A549 (cell line): ENCODE measurements at regions not wholly inside any gene's neighbourhood (a gene's known extent, or its start where the extent isn't known, plus 50 kb on each side); places are given as distances from the start of the nearest gene placed in this dataset.

Experiments used
- EHF ChIP-seq: fragments of 250-450 bp; sonication (Bioruptor Pico); IDR thresholded peaks from 2 replicates; pipeline ENCODE4 v1.5.0; 2020; ENCODE audit warnings: mild to moderate bottlenecking
- EP300 ChIP-seq, 2 experiments: fragments of >200 bp; sonication (Bioruptor Twin); formaldehyde crosslinking; IDR thresholded peaks; 2 replicates in 1 of 2; 3 replicates in 1 of 2; pipeline ENCODE4 v1.6.1; 2016 to 2017
- HDAC2 ChIP-seq: fragments of 200-600 bp; sonication (generic); IDR thresholded peaks from 2 replicates; pipeline ENCODE4 v1.6.1; 2016
- JUN ChIP-seq, 2 experiments: fragments of >200 bp; sonication (Bioruptor Twin); formaldehyde crosslinking; IDR thresholded peaks; 2 replicates in 1 of 2; 3 replicates in 1 of 2; pipeline ENCODE4 v1.6.1; 2016 to 2017
- JUNB ChIP-seq: fragments of >200 bp; sonication (Bioruptor Twin); formaldehyde crosslinking; IDR thresholded peaks from 2 replicates; pipeline ENCODE4 v1.6.1; 2016
- KDM1A ChIP-seq: fragments of 200-600 bp; sonication (generic); IDR thresholded peaks from 2 replicates; pipeline ENCODE4 v1.6.1; 2016; ENCODE audit warnings: low read depth, mild to moderate bottlenecking
- NPAS2 ChIP-seq: fragments of 250-450 bp; sonication (Bioruptor Pico); IDR thresholded peaks from 2 replicates; pipeline ENCODE4 v1.8.0; 2022; ENCODE audit warnings: mild to moderate bottlenecking, moderate library complexity, borderline replicate concordance
- RAD21 ChIP-seq, 2 experiments: fragments of >200 bp in 1 of 2; sonication (Bioruptor Twin) in 1 of 2; formaldehyde crosslinking in 1 of 2; IDR thresholded peaks in 1 of 2; conservative IDR thresholded peaks in 1 of 2; 2 replicates in 1 of 2; 3 replicates in 1 of 2; pipeline ENCODE4 v1.6.1; 2012 to 2018; ENCODE audit warnings: inconsistent platforms in 1 of 2
- TF ChIP-seq, protein P1 (sequence below): fragments of >200 bp; sonication (Bioruptor Twin); formaldehyde crosslinking; IDR thresholded peaks from 3 replicates; pipeline ENCODE4 v1.5.1; 2016
- TF ChIP-seq, protein P2 (sequence below): IDR thresholded peaks from 2 replicates; pipeline ENCODE4 v1.6.1; 2012
- TF ChIP-seq, protein P3 (sequence below): fragments of 250-450 bp; sonication (Bioruptor Pico); IDR thresholded peaks from 2 replicates; pipeline ENCODE4 v1.5.0; 2021; ENCODE audit warnings: mild to moderate bottlenecking, moderate library complexity, borderline replicate concordance

DNA sequence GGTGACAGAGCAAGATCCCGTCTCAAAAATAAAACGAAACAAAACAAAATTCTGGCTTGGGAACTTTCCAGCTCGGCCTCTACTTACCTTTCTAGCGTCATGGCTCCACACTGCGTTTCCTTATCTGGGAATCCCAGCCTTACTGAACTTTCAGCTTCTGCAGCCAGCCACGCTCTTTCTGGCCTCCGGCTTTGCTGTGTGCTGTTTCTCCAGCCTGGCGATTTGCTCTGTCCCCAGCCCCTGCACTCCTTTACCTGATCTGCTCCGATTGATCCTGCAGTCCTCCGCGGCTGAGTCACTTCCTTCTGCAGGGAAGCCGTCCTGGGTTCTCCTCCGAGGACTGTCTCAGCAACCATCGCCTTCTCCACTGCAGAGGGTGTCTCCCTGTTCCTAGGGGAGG lies 71.0 kb upstream of the FAM171A1 start:
- TF ChIP-seq, protein P1, sequence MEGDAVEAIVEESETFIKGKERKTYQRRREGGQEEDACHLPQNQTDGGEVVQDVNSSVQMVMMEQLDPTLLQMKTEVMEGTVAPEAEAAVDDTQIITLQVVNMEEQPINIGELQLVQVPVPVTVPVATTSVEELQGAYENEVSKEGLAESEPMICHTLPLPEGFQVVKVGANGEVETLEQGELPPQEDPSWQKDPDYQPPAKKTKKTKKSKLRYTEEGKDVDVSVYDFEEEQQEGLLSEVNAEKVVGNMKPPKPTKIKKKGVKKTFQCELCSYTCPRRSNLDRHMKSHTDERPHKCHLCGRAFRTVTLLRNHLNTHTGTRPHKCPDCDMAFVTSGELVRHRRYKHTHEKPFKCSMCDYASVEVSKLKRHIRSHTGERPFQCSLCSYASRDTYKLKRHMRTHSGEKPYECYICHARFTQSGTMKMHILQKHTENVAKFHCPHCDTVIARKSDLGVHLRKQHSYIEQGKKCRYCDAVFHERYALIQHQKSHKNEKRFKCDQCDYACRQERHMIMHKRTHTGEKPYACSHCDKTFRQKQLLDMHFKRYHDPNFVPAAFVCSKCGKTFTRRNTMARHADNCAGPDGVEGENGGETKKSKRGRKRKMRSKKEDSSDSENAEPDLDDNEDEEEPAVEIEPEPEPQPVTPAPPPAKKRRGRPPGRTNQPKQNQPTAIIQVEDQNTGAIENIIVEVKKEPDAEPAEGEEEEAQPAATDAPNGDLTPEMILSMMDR, result no peak
- TF ChIP-seq, protein P2, sequence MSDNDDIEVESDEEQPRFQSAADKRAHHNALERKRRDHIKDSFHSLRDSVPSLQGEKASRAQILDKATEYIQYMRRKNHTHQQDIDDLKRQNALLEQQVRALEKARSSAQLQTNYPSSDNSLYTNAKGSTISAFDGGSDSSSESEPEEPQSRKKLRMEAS, result no peak
- TF ChIP-seq, protein P3, sequence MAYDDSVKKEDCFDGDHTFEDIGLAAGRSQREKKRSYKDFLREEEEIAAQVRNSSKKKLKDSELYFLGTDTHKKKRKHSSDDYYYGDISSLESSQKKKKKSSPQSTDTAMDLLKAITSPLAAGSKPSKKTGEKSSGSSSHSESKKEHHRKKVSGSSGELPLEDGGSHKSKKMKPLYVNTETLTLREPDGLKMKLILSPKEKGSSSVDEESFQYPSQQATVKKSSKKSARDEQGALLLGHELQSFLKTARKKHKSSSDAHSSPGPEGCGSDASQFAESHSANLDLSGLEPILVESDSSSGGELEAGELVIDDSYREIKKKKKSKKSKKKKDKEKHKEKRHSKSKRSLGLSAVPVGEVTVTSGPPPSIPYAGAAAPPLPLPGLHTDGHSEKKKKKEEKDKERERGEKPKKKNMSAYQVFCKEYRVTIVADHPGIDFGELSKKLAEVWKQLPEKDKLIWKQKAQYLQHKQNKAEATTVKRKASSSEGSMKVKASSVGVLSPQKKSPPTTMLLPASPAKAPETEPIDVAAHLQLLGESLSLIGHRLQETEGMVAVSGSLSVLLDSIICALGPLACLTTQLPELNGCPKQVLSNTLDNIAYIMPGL (CRISPR knock-in tag), result no peak
- no peak for TF ChIP-seq JUN (IDR thresholded peaks at IDR 0.05)
- TF ChIP-seq JUNB, result no peak
- TF ChIP-seq EHF (CRISPR knock-in tag), result no peak
- no peak for TF ChIP-seq NPAS2 (CRISPR knock-in tag)
- TF ChIP-seq KDM1A, result no peak
- no peak for TF ChIP-seq RAD21 (conservative IDR thresholded peaks at IDR 0.05 in 1 of 2, IDR thresholded peaks at IDR 0.05 in 1 of 2)
- TF ChIP-seq EP300 (IDR thresholded peaks at IDR 0.05), result no peak
- TF ChIP-seq HDAC2, result no peak
